PC-3 (cell line): ENCODE measurements at regions not wholly inside any gene's neighbourhood (a gene's known extent, or its start where the extent isn't known, plus 50 kb on each side); places are given as distances from the start of the nearest gene placed in this dataset.

Source experiments
- ATAC-seq: fragments of 200-7000 bp; cut with Tn5 transposase; 2 replicates; pipeline ENCODE4 v1.9.1; 2020; ENCODE audit warnings: mild to moderate bottlenecking, moderate library complexity
- BruUV-seq: library from RNA; stranded (reverse); fragments of 400-500 nt; replicated peaks from 2 replicates; lab custom pipeline; 2021; lab: Mats Ljungman, UMichigan
- CTCF ChIA-PET: fragments of 300-600 bp; sonication (Branson Sonifier 250); formaldehyde crosslinking; loops from one replicate; lab custom pipeline; 2022; ENCODE audit warnings: antibody characterized with exemption; lab: Charles Lee
- POLR2A ChIA-PET: fragments of 300-600 bp; sonication (Branson Sonifier 250); formaldehyde crosslinking; loops from one replicate; lab custom pipeline; 2022; ENCODE audit warnings: antibody characterized with exemption; ENCODE audit not compliant: unreplicated experiment; lab: Charles Lee
- DNase-seq: peaks from one replicate; pipeline ENCODE4 v3.0.0-alpha.2; 2015
- H2AFZ ChIP-seq: fragments of 300-600 bp; sonication (generic); 2 replicates; pipeline ENCODE4 v1.6.0; 2016; ENCODE audit warnings: antibody characterized with exemption, low read length
- H3F3A ChIP-seq: fragments of 300-600 bp; sonication (generic); one replicate; pipeline ENCODE4 v1.6.0; 2017; ENCODE audit warnings: antibody characterized with exemption, low read length, control low read depth, mild to moderate bottlenecking; ENCODE audit not compliant: unreplicated experiment
- H3K27ac ChIP-seq: fragments of 300-600 bp; sonication (generic); 2 replicates; pipeline ENCODE4 v1.5.1; 2016; ENCODE audit warnings: mild to moderate bottlenecking, low read length
- H3K27me3 ChIP-seq: fragments of 300-600 bp; sonication (generic); 2 replicates; pipeline ENCODE4 v1.6.1; 2016; ENCODE audit warnings: low read length, mixed read lengths
- H3K36me3 ChIP-seq: fragments of 300-600 bp; sonication (generic); 2 replicates; pipeline ENCODE4 v1.6.1; 2016; ENCODE audit warnings: low read depth, mixed run types, low read length, mixed read lengths
- H3K4me1 ChIP-seq: fragments of 300-600 bp; sonication (generic); 2 replicates; pipeline ENCODE4 v1.5.1; 2016; ENCODE audit warnings: low read length; ENCODE audit not compliant: insufficient read depth
- H3K4me2 ChIP-seq: fragments of 300-600 bp; sonication (generic); 2 replicates; pipeline ENCODE4 v1.6.0; 2016; ENCODE audit warnings: low read length
- H3K4me3 ChIP-seq: fragments of 300-600 bp; sonication (generic); 2 replicates; pipeline ENCODE4 v1.5.1; 2016; ENCODE audit warnings: mild to moderate bottlenecking, low read length, mixed read lengths
- H3K79me2 ChIP-seq: fragments of 300-600 bp; sonication (generic); 2 replicates; pipeline ENCODE4 v1.6.1; 2017; ENCODE audit warnings: low read length, mixed read lengths
- H3K9ac ChIP-seq: fragments of 300-600 bp; sonication (generic); 2 replicates; pipeline ENCODE4 v1.6.0; 2016; ENCODE audit warnings: mild to moderate bottlenecking, low read length
- H3K9me2 ChIP-seq: fragments of 300-600 bp; sonication (generic); replicated peaks from 2 replicates; pipeline ENCODE4 v1.6.1; 2016; ENCODE audit warnings: mixed run types, low read length, mixed read lengths
- H3K9me3 ChIP-seq: fragments of 300-600 bp; sonication (generic); 2 replicates; pipeline ENCODE4 v1.6.1; 2016; ENCODE audit warnings: low read length, mixed read lengths
- H4K20me1 ChIP-seq: fragments of 300-600 bp; sonication (generic); 2 replicates; pipeline ENCODE4 v1.6.1; 2016; ENCODE audit warnings: low read length, mixed read lengths
- EZH2 ChIP-seq: fragments of 300-600 bp; sonication (generic); IDR thresholded peaks from one replicate; pipeline ENCODE4 v1.6.1; 2017; ENCODE audit warnings: antibody characterized with exemption, mild to moderate bottlenecking, low read length; ENCODE audit not compliant: unreplicated experiment
- EZH2phosphoT487 ChIP-seq: fragments of 300-600 bp; sonication (generic); IDR thresholded peaks from 2 replicates; pipeline ENCODE4 v1.6.1; 2018; ENCODE audit warnings: mild to moderate bottlenecking, antibody characterized with exemption, low read length, borderline replicate concordance
- intact Hi-C: fragments of 100-400 bp; cut with micrococcal nuclease; formaldehyde crosslinking; loops from 2 replicates; pipeline ENCODE4 v1.9.0; 2023
- TF ChIP-seq, protein P1 (sequence below): fragments of 300-600 bp; sonication (generic); conservative IDR thresholded peaks from 2 replicates; pipeline ENCODE4 v1.5.1; 2017; ENCODE audit warnings: antibody characterized with exemption, low read depth, mild to moderate bottlenecking, low read length

DNA sequence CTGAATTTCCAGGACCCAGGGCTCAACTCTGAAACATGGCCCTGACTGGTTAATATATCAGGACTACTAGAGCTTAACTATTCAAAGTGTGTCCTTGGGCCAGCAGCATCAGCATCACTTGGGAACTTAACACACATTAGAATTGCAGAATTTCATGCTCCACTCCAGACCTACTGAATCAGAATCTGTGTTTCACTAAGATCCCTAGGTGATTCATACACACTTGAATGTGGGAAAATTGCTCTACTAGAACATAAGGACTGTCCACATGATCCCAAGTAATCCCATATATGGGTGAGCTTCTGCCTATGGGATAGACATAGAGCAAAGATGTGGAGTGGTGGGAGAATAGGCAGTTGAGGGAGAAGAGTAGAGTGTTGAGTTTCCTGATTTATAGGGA is 192.5 kb upstream of the CLNK start:
- Histone ChIP-seq H3K9me3 (no peaks in the 10 kb centered on the region), H3K27ac (no peak overlapping the region), H3K4me1 (no peaks in the 10 kb centered on the region), H3K9ac (no peak overlapping the region), H3K4me3 (no peak overlapping the region), H3K4me2 (no peak overlapping the region), H3K79me2 (no peaks in the 10 kb centered on the region), H3K27me3 (no peaks in the 10 kb centered on the region), H3K36me3 (no peaks in the 10 kb centered on the region), H3K9me2 (no peaks in the 10 kb centered on the region), H2AFZ (no peak overlapping the region), H3F3A (no peaks in the 10 kb centered on the region), H4K20me1 (no peaks in the 10 kb centered on the region)
- ChIA-PET POLR2A (no interaction called here), CTCF (no interaction called here)
- BruUV-seq: no TSS peak
- intact Hi-C loops: no loop called here
- DNase-seq (no peak), ATAC-seq (no peak)
- no peak for TF ChIP-seq EZH2

DNA sequence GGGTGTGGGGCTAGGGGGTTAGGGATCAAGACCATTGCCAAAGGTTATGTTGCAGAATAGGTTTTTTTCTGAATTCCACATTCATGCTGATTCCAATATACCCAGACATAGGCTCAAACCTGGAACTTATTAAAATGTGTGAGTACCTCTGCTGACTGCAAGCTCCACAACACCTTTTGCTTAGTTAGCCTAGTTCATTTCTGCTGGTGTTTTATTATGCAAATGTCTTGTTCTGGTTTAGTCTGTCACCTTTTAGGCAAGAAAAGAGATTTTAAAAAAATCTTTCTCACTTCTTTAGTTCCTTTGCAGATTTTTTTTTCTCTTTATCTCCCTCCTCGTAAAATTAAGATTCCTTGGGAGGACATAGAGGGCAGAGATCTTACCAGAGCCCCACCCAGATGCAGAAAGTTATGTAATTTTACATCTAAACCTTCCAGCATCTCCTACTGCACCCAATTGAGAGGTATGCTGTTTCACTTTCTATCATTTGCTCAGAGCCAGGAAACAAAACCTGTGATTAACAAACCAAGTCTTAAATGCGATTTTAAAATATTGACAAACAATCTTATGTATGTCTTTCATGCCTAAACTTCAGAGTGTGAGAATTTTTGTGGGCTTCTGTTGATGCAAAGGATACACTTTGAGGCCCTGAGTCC is 190.7 kb upstream of the CLNK start:
- TF ChIP-seq EZH2phosphoT487: no peak
- TF ChIP-seq, protein P1, sequence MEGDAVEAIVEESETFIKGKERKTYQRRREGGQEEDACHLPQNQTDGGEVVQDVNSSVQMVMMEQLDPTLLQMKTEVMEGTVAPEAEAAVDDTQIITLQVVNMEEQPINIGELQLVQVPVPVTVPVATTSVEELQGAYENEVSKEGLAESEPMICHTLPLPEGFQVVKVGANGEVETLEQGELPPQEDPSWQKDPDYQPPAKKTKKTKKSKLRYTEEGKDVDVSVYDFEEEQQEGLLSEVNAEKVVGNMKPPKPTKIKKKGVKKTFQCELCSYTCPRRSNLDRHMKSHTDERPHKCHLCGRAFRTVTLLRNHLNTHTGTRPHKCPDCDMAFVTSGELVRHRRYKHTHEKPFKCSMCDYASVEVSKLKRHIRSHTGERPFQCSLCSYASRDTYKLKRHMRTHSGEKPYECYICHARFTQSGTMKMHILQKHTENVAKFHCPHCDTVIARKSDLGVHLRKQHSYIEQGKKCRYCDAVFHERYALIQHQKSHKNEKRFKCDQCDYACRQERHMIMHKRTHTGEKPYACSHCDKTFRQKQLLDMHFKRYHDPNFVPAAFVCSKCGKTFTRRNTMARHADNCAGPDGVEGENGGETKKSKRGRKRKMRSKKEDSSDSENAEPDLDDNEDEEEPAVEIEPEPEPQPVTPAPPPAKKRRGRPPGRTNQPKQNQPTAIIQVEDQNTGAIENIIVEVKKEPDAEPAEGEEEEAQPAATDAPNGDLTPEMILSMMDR: no peak
- no peak for TF ChIP-seq EZH2
- H2AFZ ChIP-seq: no peak overlapping the region
- no peaks in the 10 kb centered on the region for H3K27me3 ChIP-seq
- H3F3A ChIP-seq: no peaks in the 10 kb centered on the region
- no peaks in the 10 kb centered on the region for H3K4me1 ChIP-seq
- no TSS peak for BruUV-seq
- no peaks in the 10 kb centered on the region for H3K9me3 ChIP-seq
- POLR2A ChIA-PET: no interaction called here
- H3K9me2 ChIP-seq: no peaks in the 10 kb centered on the region
- DNase-seq (no peak), ATAC-seq (no peak)
- no peak overlapping the region for H3K27ac ChIP-seq
- H3K79me2 ChIP-seq: no peaks in the 10 kb centered on the region
- H3K4me3 ChIP-seq: no peak overlapping the region
- CTCF ChIA-PET: no interaction called here
- no peaks in the 10 kb centered on the region for H4K20me1 ChIP-seq
- no peak overlapping the region for H3K9ac ChIP-seq
- H3K4me2 ChIP-seq: no peak overlapping the region
- intact Hi-C loops: no loop called here
- H3K36me3 ChIP-seq: no peaks in the 10 kb centered on the region

DNA sequence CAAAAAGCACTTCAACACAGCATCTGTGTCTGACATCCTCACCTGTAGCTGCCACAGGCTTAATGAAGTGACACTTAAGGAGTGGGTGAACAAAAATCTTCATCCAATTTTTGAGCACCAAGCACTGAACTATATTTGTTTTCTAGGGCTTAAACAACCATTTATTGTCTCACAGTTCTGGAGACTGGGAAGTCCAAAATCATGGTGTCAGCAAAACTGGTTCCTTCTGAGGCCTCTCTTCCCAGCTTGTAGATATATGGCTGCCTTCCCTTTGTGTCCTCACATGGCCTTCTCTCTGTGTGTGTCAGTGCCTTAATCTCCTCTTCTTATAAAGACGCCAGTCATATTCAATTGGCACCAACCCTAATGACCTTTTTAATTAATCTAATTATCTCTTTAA is 189.2 kb upstream of the CLNK start:
- H3K4me2 ChIP-seq: no peak overlapping the region
- H3K9me2 ChIP-seq: no peaks in the 10 kb centered on the region
- no peak overlapping the region for H2AFZ ChIP-seq
- H3K4me3 ChIP-seq: no peak overlapping the region
- no peak overlapping the region for H3K9ac ChIP-seq
- BruUV-seq: no TSS peak
- H3K79me2 ChIP-seq: no peaks in the 10 kb centered on the region
- H3K36me3 ChIP-seq: no peaks in the 10 kb centered on the region
- no peaks in the 10 kb centered on the region for H3F3A ChIP-seq
- H4K20me1 ChIP-seq: no peaks in the 10 kb centered on the region
- H3K4me1 ChIP-seq: no peaks in the 10 kb centered on the region
- no peak overlapping the region for H3K27ac ChIP-seq
- no peaks in the 10 kb centered on the region for H3K9me3 ChIP-seq
- POLR2A ChIA-PET: no interaction called here
- no peak for ATAC-seq
- no peak for TF ChIP-seq EZH2
- no peak for DNase-seq
- no peaks in the 10 kb centered on the region for H3K27me3 ChIP-seq
- intact Hi-C loops: no loop called here
- CTCF ChIA-PET: no interaction called here
